HG03342 (cell line): ENCODE measurements at regions not wholly inside any gene's neighbourhood (a gene's known extent, or its start where the extent isn't known, plus 50 kb on each side); places are given as distances from the start of the nearest gene placed in this dataset.

ENCODE experiments used
- ATAC-seq: cut with Tn5 transposase; IDR thresholded peaks from one replicate; pipeline ENCODE4 v1.9.1; 2021; ENCODE audit warnings: mild to moderate bottlenecking, moderate library complexity; ENCODE audit not compliant: unreplicated experiment

DNA sequence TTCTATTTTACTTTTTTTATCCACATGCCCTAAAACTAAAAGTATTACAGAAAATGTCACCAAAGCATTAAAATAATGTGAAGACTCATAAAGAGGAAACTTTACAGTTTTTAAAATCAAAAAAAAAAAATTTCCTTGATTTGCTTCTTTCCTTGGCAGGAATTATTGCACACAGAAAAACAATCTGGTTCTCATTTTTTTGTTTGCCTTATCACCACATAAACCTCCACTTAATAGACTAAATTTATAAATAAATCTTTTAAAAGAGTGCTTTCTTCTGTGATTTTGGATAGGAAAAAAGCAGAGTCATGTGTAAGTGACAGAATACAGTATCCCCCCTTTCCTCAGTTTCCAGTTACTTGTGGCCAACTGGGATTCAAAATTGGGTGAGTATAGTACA lies 695.1 kb upstream of the CITED2 start:
- no peak for ATAC-seq

DNA sequence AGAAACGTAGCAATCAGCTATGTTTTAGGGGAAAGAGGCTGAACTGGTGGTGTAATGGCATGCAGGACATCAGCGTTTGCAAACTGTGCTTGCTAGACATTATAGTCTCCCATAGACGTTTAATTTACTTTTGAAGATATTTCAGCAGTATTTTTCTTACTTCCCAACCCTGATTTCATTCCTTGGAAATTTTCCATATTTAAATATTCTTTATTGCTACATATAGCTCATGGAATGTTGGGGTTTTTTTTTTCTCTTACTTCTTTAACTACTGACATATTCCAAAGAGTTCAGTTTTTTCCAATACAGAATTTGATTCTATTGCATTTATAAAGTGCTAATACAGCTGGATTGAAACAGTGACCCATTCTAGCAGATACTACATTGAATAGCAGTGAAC lies 694.4 kb upstream of the CITED2 start:
- no peak for ATAC-seq

DNA sequence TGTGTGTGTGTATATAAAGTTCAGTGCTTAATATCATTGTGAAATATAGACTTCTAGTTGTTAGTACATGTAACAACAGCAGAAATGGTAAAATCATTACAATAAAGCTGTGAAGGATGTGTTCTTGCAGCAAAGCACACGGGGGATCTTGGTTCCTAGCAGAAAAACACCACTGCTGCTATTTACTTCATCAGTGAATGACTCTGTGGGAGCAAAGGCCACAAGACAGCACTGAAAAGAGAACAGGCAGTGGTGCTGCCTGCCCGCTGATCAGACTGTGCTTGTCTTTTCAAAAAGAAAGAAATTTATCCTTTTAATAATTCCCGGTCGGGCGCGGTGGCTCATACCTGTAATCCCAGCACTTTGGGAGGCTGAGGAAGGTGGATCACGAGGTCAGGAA lies 689.9 kb upstream of the CITED2 start:
- ATAC-seq: no peak

DNA sequence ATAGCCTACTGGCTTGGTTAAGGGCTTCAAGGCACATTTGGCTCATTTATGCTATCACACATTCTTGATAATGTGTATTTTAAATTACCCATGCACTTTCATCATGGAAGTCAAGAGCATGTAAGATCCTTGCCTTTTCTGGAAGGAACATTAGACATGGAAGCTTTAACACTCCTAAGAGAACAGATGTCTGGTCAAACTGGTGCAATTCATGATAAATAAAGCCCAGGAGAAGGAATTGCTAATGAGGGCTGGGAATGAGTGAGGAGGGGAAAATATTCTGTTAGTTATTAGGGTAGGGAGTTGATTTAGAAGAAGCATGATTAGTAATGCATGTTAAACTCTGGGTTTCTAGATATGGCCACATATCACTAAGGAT lies 688.6 kb upstream of the CITED2 start:
- no peak for ATAC-seq

DNA sequence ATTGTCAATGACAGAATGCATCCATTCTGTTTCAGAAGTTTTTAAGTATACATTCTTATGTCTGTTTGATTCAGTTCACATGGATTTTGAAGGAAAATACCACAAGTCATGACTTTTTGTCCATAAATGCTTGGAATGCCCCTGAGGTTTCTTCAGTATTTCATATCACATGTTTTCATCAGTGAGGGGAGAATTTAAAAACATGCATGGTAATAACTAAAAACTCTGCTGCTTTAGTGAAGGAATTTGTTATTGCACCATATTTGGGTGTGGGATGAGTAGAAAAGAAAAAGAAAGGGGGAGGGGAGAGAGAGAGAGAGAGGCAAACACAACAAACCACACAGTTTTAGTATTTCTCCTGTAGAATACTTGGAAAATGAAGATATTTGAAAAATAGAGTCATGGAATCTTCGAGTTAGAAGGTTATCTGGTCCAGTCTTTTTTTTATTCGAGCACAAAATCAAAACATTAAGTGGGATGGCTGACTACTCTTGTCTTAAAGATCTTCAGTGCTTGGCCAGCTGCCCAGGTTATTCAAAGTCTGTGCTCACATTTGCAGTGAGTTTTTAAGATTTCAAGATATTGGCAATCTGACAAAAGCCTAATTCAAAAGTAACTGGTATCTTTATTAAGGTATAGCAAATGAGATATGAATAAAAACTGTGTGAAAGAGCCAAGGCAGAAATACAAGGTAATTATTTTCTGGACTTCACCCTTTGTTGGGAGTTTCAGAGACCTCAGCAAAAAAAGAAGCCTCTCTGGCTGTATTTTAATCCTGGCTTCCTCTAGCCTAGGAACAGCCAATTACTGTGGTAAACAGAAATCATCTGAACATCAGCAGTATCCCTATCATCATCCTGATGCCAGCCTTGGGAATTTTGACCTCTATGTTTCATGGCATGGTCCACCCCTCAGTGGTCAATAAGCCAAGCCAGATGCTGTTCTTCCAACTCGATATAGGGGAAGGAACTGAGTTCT lies 687.9 kb upstream of the CITED2 start:
- no peak for ATAC-seq

DNA sequence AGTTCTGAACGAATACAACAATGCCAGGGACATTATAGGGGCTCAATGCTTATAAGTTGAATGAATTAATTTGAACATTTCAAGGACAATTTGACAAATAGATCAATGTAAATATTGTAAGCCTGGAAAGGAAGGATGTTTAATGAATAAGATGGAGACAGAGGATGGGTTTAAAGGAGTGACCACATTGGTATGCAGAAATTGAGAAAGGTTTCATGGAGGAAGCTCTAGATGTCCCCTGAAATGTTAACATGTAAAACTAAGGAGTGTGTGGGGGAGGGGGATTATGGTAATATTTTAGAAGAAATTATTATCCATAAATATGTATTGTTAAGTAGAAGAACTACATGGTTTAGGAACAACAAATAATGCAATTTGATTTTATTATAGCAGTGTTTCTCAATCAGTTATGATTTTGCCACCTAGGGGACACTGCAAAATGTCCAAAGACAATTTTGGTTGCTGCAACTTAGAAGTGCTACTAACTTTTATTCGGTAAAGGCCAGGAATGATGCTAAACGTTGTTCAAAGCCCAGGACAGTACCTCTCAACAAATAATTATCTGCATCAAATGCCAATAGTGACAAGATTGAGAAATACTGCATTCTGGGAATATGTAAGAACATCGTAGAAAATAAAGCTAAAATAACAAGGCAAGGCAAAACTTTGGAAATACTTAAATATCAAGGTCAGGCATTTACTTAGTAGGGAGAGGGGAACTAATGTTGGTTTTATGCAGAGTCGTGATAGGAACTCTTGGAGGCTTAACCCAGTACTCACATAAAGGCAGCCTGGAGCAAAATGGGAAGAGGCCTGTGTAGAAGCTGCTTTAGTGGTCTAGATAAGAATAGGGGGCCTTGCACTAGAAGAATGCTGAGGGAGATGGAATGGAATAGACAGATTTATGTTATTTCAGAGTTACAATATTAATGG lies 686.9 kb upstream of the CITED2 start:
- no peak for ATAC-seq

DNA sequence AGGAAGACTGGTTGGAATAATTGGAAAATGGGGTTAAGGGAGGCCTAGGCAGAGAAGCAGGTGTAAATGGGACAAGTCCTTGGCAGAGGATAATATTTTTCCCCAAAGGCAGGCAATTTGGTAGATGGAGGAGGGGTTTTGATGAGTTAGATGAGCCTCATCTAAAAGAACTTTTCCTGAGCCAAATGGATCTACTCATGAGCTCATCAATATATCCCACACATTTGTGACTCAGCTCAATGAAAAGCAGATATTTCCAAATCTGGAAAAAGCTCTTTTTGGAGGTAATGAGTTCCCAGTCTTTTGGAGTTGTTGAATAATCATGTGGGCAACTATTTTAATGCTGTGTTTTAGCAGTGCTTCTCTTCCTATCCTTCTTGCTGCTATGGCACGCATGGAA lies 685.5 kb upstream of the CITED2 start:
- no peak for ATAC-seq

DNA sequence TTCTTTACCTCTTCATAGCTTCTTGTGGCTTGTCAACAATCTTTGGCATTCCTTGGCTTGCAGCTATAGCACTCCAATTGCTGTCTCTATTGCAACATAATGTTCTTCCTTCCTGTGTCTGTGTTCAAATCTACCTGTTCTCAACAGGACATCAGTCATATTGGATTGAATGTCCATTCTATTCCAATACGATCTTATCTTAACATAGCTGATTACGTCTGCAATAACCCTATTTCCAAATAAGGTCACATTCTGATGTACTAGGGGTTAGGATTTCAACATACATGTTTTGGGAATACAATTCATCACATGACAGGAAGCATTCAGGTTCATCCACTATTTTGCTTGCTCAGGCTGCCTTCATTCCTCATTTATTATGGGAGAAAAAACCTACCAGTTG lies 684.4 kb upstream of the CITED2 start:
- no peak for ATAC-seq

DNA sequence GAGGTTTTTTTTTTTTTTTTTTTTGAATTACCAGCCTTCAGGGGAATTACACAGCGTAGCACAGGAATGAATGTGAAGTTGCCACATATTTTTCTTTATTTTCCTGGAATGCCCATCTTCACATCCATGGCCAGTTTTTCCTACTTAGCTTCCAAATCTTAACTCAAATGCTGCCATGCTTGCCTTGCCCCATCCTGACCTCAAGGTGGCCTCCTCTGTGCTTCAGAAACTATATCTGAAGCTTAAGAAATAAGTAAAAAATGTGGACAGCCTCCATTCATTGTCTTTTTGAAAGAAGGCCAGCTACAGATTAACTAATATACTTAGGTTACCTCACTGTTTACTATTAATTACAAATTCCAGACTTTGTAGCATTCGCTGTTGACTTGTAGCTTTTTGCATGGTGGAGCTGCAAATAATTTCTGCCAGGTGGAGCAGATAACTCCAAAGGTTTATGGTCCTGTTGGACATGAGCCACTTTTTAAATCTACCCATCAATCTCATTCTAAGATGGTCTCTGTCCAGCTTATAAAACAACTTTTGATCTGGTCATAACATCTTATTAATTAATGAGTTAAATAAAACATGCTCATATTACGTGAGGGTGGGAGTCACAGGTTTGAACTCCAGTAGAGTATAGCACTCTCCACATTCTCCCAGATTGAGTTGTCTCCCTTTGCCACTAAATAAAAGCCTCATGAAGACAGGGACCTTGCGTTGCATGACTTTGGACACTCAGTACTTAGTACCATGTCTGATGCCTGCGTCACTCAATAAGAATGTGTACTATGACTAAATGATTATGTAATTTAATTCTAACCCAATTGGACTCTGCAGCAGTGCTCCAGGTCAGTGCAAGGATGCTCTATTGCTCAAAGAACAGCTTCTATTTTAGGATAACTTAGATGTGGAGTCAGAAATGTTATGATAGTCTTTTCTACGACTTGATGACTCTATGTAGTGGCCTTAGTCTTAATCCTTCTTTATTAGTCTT lies 678.6 kb upstream of the CITED2 start:
- no peak for ATAC-seq

DNA sequence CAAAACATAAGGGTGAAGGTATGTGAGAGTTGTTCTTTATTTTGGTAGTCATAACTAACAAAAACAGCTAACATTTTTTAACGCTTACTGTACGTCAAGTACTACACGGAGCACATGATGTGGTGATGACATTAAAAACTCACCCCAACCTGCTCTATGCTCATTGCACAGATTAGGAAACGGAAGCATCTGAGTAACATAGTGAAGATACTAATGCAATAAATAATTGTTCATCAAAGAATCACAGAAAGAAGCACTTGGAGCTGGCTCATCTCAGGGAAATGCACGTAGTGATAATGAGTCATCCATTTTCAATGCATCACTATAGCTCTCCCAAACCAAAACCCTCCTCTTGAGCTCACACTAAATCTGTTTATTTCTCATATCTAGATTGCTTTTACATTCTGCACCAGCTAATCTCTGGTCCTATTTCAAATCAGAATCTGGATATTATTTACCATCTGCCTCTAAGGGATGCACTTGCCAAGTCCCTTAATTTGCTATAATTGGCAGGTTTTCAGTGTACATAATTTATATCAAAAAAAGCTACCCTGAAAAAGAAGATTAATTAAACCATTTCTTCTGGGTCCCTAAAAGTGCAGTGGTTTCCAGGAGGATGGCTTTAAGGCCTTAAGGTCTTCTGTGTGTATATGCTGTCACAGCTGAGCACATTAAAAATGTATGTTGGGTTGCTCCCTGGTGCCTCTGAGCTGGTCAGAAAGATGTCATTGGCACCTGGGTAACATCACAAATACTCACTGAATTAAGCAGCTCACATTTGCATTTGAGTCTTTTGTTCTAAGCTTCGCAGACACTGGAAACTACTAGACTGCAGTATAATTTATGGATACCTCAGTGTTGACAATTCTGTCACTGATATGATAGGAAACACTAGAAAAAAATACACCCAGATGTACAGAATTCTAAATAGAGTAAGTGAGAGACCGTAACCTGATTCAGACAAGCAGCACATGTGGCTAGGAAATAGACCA lies 677.4 kb upstream of the CITED2 start:
- ATAC-seq: no peak

DNA sequence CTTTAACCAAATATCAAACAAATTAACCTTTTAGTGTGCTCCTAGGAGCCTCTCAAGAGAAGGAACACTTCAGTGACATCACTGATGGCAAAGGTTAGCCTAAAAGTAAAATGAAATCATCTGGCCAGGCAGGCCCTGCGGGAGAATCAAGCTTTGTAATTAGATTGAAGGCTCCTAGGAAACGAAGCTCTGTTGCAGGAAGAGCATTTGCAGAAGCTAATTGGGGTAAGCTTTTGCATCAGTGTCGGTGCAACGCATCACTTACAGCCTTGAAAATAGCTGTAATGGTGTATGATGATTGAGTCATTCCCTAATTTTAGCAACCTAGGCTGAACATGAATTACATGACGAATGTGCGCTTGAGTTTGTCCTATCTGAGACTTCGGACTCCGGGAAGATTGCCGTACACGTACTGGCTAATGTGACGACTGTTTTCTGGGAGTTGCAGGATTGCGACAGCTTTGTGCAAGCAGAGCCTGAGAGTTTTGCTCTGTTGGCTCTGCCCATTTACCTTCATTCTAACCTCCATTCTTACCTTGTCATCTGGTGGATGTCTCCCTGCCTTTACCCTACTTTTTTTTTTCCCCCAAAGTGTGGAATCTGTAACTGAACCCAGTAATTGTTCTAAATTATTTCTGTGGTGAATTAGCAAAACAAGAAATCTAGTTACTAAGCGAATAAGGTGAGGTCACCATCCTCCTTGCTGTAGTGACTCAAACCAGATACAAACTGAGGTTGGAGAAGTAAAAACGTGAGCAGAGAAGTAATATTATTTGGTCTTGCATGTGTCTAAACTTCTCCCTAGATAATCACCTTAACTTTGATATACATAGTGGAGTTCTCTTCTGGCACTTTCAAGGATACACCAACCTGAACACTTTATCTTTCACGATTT lies 675.9 kb upstream of the CITED2 start:
- no peak for ATAC-seq

DNA sequence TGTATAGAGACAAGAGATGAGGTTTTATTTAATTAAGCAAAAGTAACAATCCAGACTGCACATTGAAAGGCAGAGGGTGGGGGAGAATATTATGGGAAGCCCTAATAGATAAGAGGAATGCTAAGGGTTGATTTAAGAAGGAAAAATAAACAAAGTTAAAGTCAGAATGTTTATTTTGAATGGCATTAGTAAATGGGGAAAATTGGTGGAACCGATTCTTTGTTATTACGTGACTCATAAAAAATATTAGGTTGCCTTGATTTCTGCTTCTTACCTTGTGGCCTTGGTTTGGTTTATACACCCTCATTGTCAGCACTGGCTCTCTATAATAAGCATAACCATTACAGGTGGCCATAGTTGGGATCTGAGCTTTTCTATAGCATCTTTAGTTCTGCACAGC lies 674.8 kb upstream of the CITED2 start:
- ATAC-seq: no peak

DNA sequence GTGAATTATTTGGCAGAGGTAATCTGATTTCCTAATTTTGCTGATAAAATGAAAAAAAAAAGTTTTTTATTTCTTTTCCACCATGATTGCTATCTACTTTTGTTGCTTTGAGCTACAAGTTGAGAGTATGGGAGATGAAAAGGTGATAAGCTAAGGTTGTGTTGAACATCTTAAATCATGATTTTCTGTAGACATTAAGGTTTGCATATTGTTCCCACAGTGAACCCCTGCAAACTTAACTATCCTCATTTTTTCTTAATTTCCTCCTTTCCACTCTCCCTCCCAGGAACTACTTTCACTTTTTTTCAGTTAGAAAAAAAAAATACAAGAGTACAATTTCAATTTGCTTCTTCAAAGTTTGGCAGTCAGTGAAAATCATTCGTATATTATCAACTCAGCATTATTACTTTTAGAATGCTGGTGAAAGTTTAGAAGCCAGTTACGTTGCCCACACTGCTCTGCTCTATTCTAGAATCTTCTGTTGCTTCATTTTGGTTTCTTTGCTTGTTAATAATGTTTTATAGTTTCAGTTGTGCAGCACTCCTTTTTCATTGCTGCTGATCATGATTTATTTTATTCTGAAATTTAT lies 673.8 kb upstream of the CITED2 start:
- ATAC-seq: no peak

DNA sequence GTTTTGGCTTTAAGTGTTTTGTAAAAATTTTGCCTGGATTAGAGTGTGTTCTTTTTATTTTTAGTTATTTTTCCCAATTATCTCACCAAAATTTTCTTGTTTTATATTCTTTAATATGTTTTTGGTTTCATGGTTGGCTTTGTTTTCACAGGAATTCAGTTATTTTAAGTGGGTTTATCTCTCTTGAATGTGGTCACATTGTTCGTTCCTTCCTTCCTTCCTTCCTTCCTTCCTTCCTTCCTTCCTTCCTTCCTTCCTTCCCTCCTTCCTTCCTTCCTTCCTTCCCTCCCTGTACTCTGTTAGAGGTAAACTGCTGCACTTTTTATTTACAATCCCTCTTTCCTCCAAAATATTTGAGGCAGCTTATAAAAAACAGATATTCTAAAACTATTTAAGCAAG lies 672.9 kb upstream of the CITED2 start:
- ATAC-seq: no peak

DNA sequence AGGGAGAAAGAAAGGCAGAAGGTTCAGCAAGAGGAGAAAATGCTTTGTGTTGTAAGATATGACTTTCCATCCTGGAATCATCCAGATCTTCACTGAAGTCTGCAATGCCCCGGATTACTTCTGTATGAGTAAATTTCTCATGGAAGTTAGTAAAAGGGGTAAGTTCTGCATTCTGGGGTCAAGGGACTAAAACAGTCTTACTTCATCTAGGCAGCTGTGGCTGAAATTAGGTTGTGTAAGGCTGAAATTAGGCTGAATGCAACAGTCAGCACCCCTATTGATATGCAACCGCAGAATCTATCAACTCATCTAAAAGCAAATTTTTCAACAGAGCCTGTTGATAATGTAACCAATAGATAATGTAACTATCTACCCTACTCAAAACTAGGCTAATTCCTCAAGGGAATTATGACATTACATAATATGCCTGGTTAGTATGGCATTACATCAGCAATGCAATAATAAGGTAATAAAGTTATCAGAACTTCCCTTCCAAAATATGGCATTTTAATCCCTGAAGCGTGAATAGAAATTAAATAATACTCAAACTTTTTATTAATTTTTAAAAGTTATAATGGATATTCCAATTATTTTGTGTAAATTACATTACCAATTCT lies 671.7 kb upstream of the CITED2 start:
- no peak for ATAC-seq

DNA sequence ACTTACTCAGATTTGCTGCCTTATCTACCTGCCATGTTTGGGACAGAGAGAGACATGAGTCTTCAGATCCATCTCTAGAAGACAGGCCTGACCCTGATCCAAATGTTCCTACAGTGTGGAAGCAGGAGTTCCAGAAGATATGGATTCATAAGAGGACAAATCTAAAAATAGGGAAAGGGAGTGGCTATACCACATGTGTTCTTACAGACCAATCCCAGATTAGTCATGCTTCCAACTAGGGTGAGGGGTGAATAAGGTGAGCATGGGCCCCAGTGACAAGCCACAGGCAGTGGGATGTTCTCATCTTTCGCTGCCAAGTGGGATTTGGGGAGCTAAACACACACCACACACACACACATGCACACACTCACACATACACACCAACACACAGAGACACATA lies 670.7 kb upstream of the CITED2 start:
- no peak for ATAC-seq

DNA sequence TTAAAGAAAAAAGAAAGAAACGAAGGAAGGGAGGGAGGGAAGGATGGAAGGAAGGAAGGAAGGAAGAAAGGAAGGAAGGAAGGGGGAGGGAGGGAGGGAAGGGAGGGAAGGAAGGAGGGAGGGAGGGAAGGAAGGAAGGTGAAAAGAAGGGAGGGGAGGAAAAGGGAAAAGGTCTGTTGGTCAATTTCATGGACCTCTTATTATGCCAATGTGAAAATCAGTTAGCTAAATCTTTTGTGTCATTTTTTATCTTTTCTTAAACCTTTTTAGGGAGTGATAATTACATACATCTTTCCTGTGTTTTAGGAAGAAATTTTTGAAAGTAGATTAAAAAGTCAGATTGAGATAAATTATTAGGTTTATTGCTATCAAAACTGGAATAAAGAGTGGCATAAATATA lies 670.2 kb upstream of the CITED2 start:
- ATAC-seq: no peak
